Adrenal gland (tissue), 9 donors: ENCODE measurements at regions not wholly inside any gene's neighbourhood (a gene's known extent, or its start where the extent isn't known, plus 50 kb on each side); places are given as distances from the start of the nearest gene placed in this dataset.
"Not testable (repeated sequence)": the region's sequence is repeated elsewhere in the genome, so short reads cannot be mapped to it uniquely, and the experiment has no call there.

Experiments used
- DNase-seq, 7 donors: peaks; one replicate each; pipeline ENCODE4 v3.0.0-alpha.2; 2019 to 2020
- H3K27ac ChIP-seq, 5 donors: fragments of 200-600 bp; sonication (generic) in 4 of 5; 1 replicate in 3 of 5; 2 replicates in 2 of 5; pipeline versions ENCODE4 v1.5.1 to v1.8.0; 2016 to 2020; ENCODE audit warnings: mild to moderate bottlenecking in 1 of 5
- H3K27me3 ChIP-seq: fragments of 200-600 bp; 2 replicates; pipeline ENCODE4 v1.8.0; 2021
- H3K36me3 ChIP-seq, 2 donors: fragments of 200-600 bp; replicated peaks in 1 of 2; 1 replicate in 1 of 2; 2 replicates in 1 of 2; pipeline versions ENCODE4 v1.5.1 to v1.8.0; 2018 to 2022
- H3K4me1 ChIP-seq, 2 donors: fragments of 200-600 bp; replicated peaks in 1 of 2; 1 replicate in 1 of 2; 2 replicates in 1 of 2; pipeline versions ENCODE4 v1.5.1 to v1.8.0; 2018 to 2021
- H3K4me3 ChIP-seq, 4 donors: fragments of 200-600 bp; sonication (generic) in 3 of 4; one replicate each; pipeline ENCODE4 v1.5.1; 2016 to 2018
- H3K9me3 ChIP-seq, 3 donors: fragments of 200-600 bp; sonication (generic) in 1 of 3; replicated peaks in 1 of 3; 1 replicate in 2 of 3; 2 replicates in 1 of 3; pipeline versions ENCODE4 v1.5.1 to v1.8.0; 2016 to 2021
- CTCF ChIP-seq, 6 experiments: fragments of 450-650 bp in 4 of 6; fragments of 200-600 bp in 2 of 6; sonication (generic) in 1 of 6; IDR thresholded peaks; 1 replicate in 5 of 6; 2 replicates in 1 of 6; pipeline versions ENCODE4 v1.5.1 to v1.8.0; 2016 to 2021; ENCODE audit warnings: antibody characterized with exemption in 6 of 6, mild to moderate bottlenecking in 2 of 6, moderate library complexity in 1 of 6
- POLR2A ChIP-seq, 2 donors: fragments of 450-650 bp; IDR thresholded peaks; one replicate each; pipeline ENCODE4 v1.6.1; 2017; ENCODE audit warnings: antibody characterized with exemption in 2 of 2, mild to moderate bottlenecking in 2 of 2, moderate library complexity in 1 of 2
- WGBS, 4 donors: extraction: QIAGEN DNeasy Blood & Tissue Kit in 2 of 4; methylation state at CpG; one replicate each; pipeline versions ENCODE4 v1.1.5 to v1.1.7; 2013 to 2017; 5-methylcytosine and 5-hydroxymethylcytosine counted together
- intact Hi-C, 2 donors: fragments of 100-400 bp; cut with DNase I; formaldehyde crosslinking; loops; one replicate each; pipeline versions ENCODE4 v1.14.1 to v1.15.0; 2022 to 2023
- donor health status: healthy with polysubstance abuse.
- donor health status: Bipolar disorder and iron deficiency.
- donor health status: DM: yes; HTN: yes; CAD: no.
- donor health status: DM: no; HTN: no; CAD: no.
- donor health status: DM: no; HTN: no; CAD: no.

- no peaks in the 10 kb centered on the region for H3K27me3 ChIP-seq
- H3K36me3 ChIP-seq: no peaks in the 10 kb centered on the region
- no peaks in the 10 kb centered on the region for H3K4me1 ChIP-seq
- TF ChIP-seq POLR2A (IDR thresholded peaks at IDR 0.05) (no peak), CTCF (IDR thresholded peaks at IDR 0.05) (no peak)
- intact Hi-C loops: no loop called here
- no peak for DNase-seq
- WGBS, 4 donors: 84 to 90% (median 87%) methylated on average over 3 of the region's 3 CpGs
- H3K9me3 ChIP-seq: no peaks in the 10 kb centered on the region
- no peak overlapping the region for H3K27ac ChIP-seq
- H3K4me3 ChIP-seq: no peak overlapping the region
Measured at GRCh38 chr3:72510247-72510646, 338.0 kb downstream of the SHQ1 start.

GRCh38 chr3:72505539-72506405, 342.5 kb downstream of the SHQ1 start:
- 84 to 91% (median 88%) methylated on average over 6 of the region's 6 CpGs for WGBS, 4 donors

GRCh38 chr3:72497501-72497900, 350.7 kb downstream of the SHQ1 start:
- H3K27me3 ChIP-seq, DNase-seq, H3K36me3 ChIP-seq, intact Hi-C loops, H3K4me3 ChIP-seq, H3K4me1 ChIP-seq, H3K9me3 ChIP-seq, H3K27ac ChIP-seq: not testable (repeated sequence)
- 79 to 92% (median 84%) methylated on average over 6 to 7 of the region's 7 CpGs for WGBS, 4 donors

More at GRCh38 chr3:72505539-72506405, 342.5 kb downstream of the SHQ1 start:
- TF ChIP-seq POLR2A (IDR thresholded peaks at IDR 0.05) (no peak), CTCF (IDR thresholded peaks at IDR 0.05) (no peak)
- H3K4me1 ChIP-seq: no peaks in the 10 kb centered on the region
- intact Hi-C loops: no loop called here
- H3K27ac ChIP-seq: no peak overlapping the region
- no peaks in the 10 kb centered on the region for H3K36me3 ChIP-seq
- no peaks in the 10 kb centered on the region for H3K9me3 ChIP-seq
- DNase-seq: no peak
- H3K4me3 ChIP-seq: no peak overlapping the region
- no peaks in the 10 kb centered on the region for H3K27me3 ChIP-seq

- H3K4me3 ChIP-seq: no peak overlapping the region
- H3K9me3 ChIP-seq: no peaks in the 10 kb centered on the region
- peaks cover 0 to 4% of the 10 kb centered on the region in 2 donors for H3K4me1 ChIP-seq
- no peaks in the 10 kb centered on the region for H3K27me3 ChIP-seq
- DNase-seq: peak in 1 of 7 donors; percentile 27
- WGBS, 4 donors: 58 to 88% (median 72%) methylated on average over 3 to 4 of the region's 4 CpGs
- no peak overlapping the region for H3K27ac ChIP-seq
- intact Hi-C loops: no loop called here
- no peak for TF ChIP-seq CTCF (IDR thresholded peaks at IDR 0.05)
- TF ChIP-seq POLR2A (IDR thresholded peaks at IDR 0.05): no peak
- no peaks in the 10 kb centered on the region for H3K36me3 ChIP-seq
Measured at GRCh38 chr3:72496051-72496670, 352.1 kb downstream of the SHQ1 start.
